ENCODE measurements at regions not wholly inside any gene's neighbourhood (a gene's known extent, or its start where the extent isn't known, plus 50 kb on each side); places are given as distances from the start of the nearest gene placed in this dataset.

DNA sequence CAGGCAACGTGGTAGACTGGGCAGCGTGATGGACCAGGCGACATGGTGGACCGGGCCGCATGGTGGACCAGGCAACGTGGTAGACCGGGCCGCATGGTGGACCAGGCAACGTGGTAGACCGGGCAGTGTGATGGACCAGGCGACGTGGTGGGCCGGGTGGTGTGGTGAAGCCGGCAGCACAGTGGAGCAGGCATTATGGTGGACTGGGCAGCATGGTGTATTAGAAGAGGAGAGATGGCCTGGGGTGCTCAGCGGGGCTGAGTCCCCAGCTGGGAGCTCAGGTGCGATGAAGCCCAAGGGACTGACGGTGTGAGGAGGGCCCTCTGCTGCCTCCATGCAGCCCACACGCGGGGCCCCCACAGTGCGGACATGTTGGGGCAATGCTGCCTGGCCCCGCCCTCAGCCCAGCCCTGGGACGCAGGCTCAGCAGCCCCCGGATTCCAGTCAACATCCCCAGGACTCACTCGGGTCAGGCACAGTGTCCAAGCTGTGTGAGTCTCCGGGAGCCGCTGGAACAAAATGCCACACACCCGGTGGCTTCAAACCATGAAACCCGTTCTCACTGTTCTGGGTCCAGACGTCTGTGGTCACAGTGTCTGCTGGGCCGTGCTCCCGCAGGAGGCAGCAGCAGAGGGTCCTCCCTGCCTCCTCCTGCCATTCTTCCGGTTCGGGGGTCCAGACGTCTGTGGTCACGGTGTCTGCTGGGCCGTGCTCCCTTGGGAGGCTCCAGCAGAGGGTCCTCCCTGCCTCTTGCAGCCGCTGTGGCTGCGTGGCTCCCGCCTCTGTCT lies 1084.9 kb downstream of the BRD1 start:
- DNase-seq: no peak

DNA sequence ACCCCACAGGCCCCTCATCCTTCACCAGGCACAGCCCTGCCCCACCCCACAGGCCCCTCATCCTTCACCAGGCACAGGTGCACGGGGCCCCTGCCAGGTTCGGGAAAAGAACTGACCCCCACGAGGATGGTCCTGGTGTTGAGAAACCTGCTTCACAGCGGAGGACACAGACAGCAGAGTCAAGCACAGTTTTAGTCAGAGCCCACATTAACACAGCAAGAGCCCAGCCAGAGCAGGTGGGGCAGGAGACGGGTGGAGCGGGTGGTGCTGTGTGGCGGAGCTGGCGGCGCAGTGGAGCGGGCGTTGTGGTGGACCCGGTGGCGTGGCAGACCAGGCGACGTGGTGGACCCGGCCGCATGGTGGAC lies 1085.5 kb downstream of the BRD1 start:
- no peak for DNase-seq

DNA sequence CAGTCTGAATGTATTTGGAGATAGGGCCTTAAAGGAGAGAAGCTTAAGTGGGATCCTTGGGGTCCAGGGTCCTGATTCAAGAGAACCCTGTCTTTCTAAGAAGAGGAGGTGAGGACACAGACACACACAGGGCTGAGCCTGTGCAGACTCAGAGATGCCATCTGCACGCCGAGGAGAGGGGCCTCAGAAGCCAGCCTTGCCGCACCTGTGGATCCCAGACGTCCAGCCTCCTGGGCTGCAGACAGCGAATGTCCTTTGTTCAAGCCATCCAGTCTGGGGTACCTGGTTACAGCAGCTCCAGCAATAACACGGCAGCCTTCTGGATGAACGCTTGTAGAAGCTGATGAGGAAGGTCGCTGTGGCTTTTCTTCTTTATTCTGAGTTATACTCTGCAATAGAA lies 1086.1 kb downstream of the BRD1 start:
- DNase-seq: no peak

GRCh38 chr22:48740731-48741405 lies 1086.8 kb downstream of the BRD1 start:
- no peak for DNase-seq

DNA sequence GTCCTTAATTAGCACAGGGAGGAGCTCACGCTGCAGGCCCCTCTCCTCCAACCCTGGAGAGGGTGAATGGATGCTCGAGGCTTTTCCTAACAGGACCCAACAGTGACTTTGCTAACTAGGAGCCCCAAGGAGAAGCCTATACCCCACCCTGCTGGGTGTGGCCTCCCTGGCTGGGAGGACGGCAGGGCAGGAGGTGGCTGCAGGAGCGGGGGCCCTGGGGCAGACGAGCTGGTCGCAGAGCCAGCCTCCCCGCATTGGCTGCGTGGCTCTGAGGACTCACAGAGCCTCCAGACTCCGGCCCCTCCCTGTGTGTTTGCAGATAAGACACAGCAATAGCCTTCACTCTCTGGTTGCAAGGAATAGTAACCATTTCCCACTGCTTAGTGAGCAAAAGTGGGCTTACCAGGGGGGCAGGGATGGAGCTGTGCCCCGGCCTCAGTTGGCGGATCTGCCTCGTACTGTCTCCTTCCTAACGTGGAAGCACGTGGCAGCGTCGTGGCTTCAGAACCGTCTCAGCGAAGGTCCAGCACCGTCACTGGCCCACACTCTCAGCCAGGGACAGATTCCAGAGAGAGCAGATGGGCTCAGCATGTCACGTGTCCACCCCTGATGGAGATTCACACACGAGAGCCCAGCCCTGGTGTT lies 1087.5 kb downstream of the BRD1 start:
- no peak for DNase-seq

DNA sequence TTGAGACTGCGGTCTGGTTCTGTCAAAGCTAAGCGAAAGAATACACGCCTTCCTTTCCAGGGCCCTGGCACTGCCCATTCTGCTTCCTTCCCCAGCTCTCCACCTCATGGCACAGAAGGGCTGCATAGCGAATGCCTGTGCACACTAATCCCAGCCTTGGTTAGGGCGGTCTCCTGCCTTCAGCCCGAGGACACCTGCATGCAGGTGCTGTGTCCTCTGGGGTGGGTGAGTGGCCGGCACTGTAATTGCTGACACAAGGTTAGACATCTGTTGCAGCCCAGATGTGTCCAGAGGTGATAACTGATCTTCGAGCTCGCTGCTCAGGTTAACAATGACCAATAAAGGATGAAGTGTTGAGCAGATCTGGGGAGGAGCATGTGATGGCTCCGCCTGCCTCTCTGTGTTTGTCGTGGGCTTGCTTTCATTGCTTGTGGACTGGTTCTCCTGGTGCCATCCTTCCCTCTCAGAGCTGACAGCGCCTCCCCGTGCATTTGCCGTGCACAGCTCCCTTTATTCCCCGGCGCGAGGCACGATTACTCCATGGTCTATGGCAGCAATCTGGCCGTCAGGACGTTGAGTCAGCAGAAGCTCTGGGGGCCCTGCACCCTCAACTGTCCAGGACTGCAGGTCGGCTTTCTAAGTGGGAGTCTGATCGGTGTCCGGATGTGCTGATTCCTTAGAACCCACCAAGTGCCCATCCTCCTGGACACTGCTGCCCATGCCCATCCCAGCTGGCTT lies 1088.2 kb downstream of the BRD1 start:
- no peak for DNase-seq

DNA sequence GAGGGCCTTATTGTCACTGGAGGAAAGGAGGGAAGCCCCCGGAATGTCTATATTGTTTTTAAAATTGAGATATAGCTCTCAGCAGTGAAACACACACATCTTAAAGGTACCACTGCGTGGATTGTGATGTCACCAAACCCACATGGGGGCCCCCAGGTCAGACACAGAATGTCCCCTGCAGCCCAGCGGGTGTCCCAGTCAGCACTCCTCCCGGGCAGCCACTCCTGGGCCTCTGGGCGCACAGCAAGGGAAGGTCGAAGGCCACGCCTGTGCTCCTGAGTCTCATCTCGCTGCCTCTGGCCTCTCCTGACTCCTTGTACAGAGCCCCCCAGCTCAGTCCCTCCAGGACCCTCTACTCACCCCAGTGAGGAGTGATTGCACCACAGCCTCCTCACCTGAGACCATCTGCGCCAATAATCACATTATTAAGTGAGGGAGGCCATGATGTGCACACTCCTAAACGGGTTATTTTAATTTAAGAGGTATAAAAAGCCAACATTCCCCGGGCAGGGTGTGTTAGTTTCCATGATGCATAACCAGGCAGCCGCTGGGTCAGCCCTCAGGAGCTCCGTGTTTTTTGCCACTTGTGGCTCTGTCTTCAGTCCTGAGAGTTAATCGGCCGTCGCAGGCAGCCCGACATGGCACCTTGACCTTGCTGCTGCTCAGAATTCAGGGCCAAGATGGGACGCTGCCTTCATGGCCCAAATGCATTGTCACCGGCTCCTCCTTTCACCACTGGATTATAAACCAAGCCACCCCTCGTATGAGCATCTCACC lies 1089.3 kb downstream of the BRD1 start:
- DNase-seq: no peak

DNA sequence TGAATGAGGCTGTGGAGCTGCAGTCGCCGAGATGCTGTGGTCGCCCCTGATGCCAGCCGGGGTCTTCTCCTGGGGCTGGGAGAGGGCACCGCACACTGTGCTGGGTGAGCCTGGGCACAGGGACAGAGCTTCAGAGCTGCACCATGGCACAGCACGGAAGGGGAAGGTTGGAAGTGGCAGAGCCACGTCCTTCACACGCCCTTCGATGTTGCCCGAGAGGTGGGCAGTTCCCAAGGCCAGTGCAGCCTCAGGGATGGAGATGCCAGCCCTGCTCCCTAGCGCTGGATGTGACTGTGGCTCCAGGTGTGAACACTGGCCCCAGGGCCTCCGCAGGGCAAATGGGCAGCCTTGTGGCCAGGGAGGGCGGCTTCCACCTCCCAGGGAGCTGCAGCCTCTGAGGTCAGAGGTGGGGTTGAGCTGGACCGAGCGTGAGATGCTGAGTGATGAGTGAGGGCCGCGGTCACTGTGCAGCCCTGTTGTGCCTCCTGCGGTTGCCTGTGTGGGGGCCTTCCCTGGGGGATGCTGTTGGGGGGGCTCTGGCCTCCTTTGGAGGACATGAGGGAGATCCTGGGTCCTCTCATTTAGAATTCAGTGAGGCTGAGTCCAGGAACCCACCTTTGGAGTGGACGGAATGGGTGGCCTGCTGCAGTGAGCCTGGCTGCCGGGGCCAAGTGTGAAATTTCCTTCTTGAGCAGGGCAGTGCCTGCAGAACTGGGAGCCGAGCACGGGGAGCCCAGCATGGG lies 1090.0 kb downstream of the BRD1 start:
- DNase-seq: no peak

DNA sequence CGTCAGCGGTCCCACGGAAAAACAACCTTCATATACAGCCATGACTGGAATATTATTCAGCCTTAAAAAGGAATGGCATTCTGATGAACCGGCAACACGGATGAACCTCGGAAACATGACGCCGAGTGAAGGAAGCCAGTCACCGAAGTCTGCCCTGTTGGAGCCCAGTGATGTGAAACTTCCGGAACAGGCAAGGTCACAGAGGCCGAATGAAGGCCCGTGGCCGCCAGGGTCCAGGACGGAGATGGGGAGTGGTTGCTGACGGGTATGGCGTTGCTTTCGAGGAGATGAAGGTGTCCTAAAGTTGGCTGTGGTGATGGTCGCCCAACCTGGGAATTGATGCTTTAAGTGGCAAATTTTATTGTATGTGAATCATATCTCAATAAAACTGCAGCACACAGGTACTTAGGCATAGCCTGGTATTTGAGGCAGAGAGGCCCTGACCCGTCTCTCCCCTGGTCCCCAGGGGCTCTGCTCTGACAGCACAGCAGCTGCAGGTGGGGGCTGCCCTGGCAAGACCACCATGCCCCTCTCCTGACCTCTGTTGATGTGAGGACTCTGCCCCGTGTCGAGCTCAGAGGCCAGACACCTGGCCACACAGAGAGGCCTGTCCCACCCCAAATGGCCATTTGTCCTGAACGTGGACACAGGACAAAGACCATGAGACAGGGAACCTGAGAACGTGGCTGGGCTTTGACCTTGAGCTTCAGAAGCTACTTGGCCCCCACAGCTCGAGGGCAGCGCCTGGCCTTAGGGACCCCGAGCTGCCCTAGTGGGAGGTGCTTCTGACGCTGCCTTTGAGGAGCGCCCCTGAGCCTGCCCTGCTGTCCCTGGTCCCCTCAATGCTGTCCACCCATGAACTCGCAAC lies 1090.8 kb downstream of the BRD1 start:
- no peak for DNase-seq

- no peak for DNase-seq
These were observed 1092.7 kb downstream of the BRD1 start for GRCh38 chr22:48734961-48735360.

- no peak for DNase-seq
These were observed 1093.3 kb downstream of the BRD1 start for GRCh38 chr22:48734359-48734758.

DNA sequence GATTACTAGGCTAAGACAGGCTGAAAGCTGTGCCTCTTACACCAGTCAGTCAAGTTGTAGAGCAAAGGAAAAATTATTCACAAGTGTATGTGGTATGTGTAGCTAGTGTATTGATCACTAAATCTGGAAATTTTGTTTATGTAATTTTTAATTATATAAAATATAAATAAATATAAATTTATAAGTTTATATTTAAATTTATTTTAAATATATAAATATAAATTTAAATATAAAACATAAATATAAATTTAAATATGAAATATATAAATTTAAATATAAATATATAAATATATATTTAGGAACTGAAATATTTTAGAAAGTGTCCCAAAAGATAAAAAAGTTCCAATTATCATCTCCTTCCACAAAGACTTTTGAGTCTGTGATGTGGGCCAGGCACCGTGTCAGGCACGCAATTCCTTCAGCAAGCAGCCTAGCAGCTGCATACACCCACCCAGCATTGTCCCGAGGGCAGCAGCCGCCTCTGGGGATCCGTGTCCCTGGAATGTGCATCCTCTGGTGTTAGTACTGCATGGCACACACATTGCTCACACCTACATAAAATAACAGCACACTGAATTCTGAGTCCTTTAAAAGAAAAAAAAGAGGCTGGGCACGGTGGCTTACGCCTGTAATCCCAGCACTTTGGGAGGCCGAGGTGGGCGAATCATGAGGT lies 1098.0 kb downstream of the BRD1 start:
- no peak for DNase-seq

DNA sequence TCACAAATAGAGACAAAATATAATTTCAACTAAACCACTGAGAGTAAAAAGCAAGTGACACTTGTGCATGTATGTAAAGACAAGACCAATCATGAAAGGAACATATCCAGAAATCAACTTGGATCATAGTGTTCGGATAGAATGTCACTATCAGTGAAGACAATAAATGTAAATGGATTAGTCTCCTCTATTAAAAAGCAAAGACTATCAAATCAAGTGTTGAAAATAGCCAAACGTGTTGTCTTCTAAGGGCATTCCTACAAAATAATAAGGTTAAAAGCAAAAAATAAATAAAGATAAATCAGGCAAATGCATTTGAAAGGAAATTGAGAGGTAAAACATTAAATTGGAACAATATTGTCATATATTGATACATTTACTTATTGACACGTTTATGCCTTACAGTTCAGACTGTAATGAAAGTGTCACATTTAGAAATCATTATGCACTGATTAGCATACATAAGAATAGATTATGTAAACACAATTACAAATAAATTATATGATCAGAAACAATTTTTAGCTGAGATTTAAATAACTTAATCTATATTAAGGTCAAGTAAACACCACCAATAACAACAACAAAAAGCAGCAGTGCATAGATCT lies 1100.1 kb downstream of the BRD1 start:
- no peak for DNase-seq

GRCh38 chr22:48724899-48725298 lies 1102.8 kb downstream of the BRD1 start:
- DNase-seq: no peak

GRCh38 chr22:48722661-48723060 lies 1105.0 kb downstream of the BRD1 start:
- DNase-seq: no peak

- no peak for DNase-seq
These were observed 1106.3 kb downstream of the BRD1 start for GRCh38 chr22:48721395-48721669.

- DNase-seq: no peak
These were observed 1106.8 kb downstream of the BRD1 start for GRCh38 chr22:48720662-48721394.

GRCh38 chr22:48719978-48720661 lies 1107.6 kb downstream of the BRD1 start:
- no peak for DNase-seq
